Osteoblast (primary cell): ENCODE measurements at regions not wholly inside any gene's neighbourhood (a gene's known extent, or its start where the extent isn't known, plus 50 kb on each side); places are given as distances from the start of the nearest gene placed in this dataset.

Source experiments
- DNase-seq: peaks from one replicate; pipeline ENCODE4 v3.0.0; 2011; ENCODE audit warnings: low spot score, mixed read lengths; ENCODE audit not compliant: insufficient read length; ENCODE audit errors: missing footprints
- H2AFZ ChIP-seq: 2 replicates; pipeline ENCODE4 v1.6.0; 2011; ENCODE audit warnings: mild to moderate bottlenecking, low read length
- H3K27ac ChIP-seq: 2 replicates; pipeline ENCODE4 v1.5.1; 2011; ENCODE audit warnings: mild to moderate bottlenecking, low read depth, low read length, moderate library complexity
- H3K27me3 ChIP-seq: 2 replicates; pipeline ENCODE4 v1.6.0; 2012; ENCODE audit warnings: mild to moderate bottlenecking, control low read depth, inconsistent platforms, low read length, moderate library complexity; ENCODE audit not compliant: insufficient read depth
- H3K36me3 ChIP-seq: 2 replicates; pipeline ENCODE4 v1.5.1; 2011; ENCODE audit warnings: mild to moderate bottlenecking, low read length, control low read depth, moderate library complexity; ENCODE audit not compliant: insufficient read depth
- H3K4me1 ChIP-seq: 2 replicates; pipeline ENCODE4 v1.5.1; 2011; ENCODE audit warnings: mild to moderate bottlenecking, low read length, control low read depth, moderate library complexity; ENCODE audit not compliant: insufficient read depth
- H3K4me2 ChIP-seq: 2 replicates; pipeline ENCODE4 v1.6.0; 2011; ENCODE audit warnings: mild to moderate bottlenecking, low read length; ENCODE audit not compliant: insufficient read depth
- H3K4me3 ChIP-seq: fragments of 200-600 bp; sonication (generic); 3 replicates; pipeline ENCODE4 v1.5.1; 2012; ENCODE audit warnings: mild to moderate bottlenecking, low read length, inconsistent platforms; ENCODE audit not compliant: insufficient read depth
- H3K79me2 ChIP-seq: 2 replicates; pipeline ENCODE4 v1.6.0; 2012; ENCODE audit warnings: mild to moderate bottlenecking, low read length, control low read depth, inconsistent platforms; ENCODE audit not compliant: insufficient read depth
- H3K9me3 ChIP-seq: 2 replicates; pipeline ENCODE4 v1.5.1; 2011; ENCODE audit warnings: low read depth, low read length, control low read depth
- H4K20me1 ChIP-seq: 2 replicates; pipeline ENCODE4 v1.6.0; 2012; ENCODE audit warnings: mild to moderate bottlenecking, low read length, control low read depth; ENCODE audit not compliant: insufficient read depth
- CTCF ChIP-seq: IDR thresholded peaks from 2 replicates; pipeline ENCODE4 v1.5.1; 2011; ENCODE audit warnings: mild to moderate bottlenecking, low read depth, low read length, moderate library complexity; ENCODE audit errors: extremely low read depth

GRCh38 chr14:44099743-44100488 is 407.2 kb downstream of the FSCB start:
- H2AFZ ChIP-seq: no peak overlapping the region
- H3K79me2 ChIP-seq: no peaks in the 10 kb centered on the region
- H3K4me2 ChIP-seq: no peak overlapping the region
- H3K36me3 ChIP-seq: no peaks in the 10 kb centered on the region
- DNase-seq: no peak
- no peaks in the 10 kb centered on the region for H3K27me3 ChIP-seq
- no peak overlapping the region for H3K4me3 ChIP-seq
- H4K20me1 ChIP-seq: no peaks in the 10 kb centered on the region
- no peaks in the 10 kb centered on the region for H3K4me1 ChIP-seq
- H3K9me3 ChIP-seq: peaks cover 3% of the 10 kb centered on the region
- H3K27ac ChIP-seq: no peak overlapping the region
- no peak for TF ChIP-seq CTCF

- Histone ChIP-seq H3K36me3 (no peaks in the 10 kb centered on the region), H4K20me1 (no peaks in the 10 kb centered on the region), H2AFZ (no peak overlapping the region), H3K4me2 (no peak overlapping the region), H3K27me3 (no peaks in the 10 kb centered on the region), H3K4me3 (no peak overlapping the region), H3K27ac (no peak overlapping the region), H3K4me1 (no peaks in the 10 kb centered on the region), H3K9me3 (no peaks in the 10 kb centered on the region), H3K79me2 (no peaks in the 10 kb centered on the region)
- no peak for TF ChIP-seq CTCF
- DNase-seq: no peak
Measured at GRCh38 chr14:44081146-44081545, 425.9 kb downstream of the FSCB start.

- Histone ChIP-seq H3K27me3 (no peaks in the 10 kb centered on the region), H2AFZ (no peak overlapping the region), H3K27ac (no peak overlapping the region), H4K20me1 (no peaks in the 10 kb centered on the region), H3K4me2 (no peak overlapping the region), H3K36me3 (no peaks in the 10 kb centered on the region), H3K79me2 (no peaks in the 10 kb centered on the region), H3K9me3 (no peaks in the 10 kb centered on the region), H3K4me3 (no peak overlapping the region), H3K4me1 (no peaks in the 10 kb centered on the region)
- no peak for DNase-seq
- TF ChIP-seq CTCF: no peak
Measured at GRCh38 chr14:44070046-44070445, 437.0 kb downstream of the FSCB start.

GRCh38 chr14:44053422-44053821 is 453.7 kb downstream of the FSCB start:
- Histone ChIP-seq H3K27ac (no peak overlapping the region), H4K20me1 (no peaks in the 10 kb centered on the region), H2AFZ (no peak overlapping the region), H3K79me2 (no peaks in the 10 kb centered on the region), H3K4me1 (no peaks in the 10 kb centered on the region), H3K36me3 (no peaks in the 10 kb centered on the region), H3K4me3 (no peak overlapping the region), H3K27me3 (no peaks in the 10 kb centered on the region), H3K4me2 (no peak overlapping the region), H3K9me3 (no peaks in the 10 kb centered on the region)
- no peak for TF ChIP-seq CTCF
- DNase-seq: no peak
